ENCODE measurements at regions not wholly inside any gene's neighbourhood (a gene's known extent, or its start where the extent isn't known, plus 50 kb on each side); places are given as distances from the start of the nearest gene placed in this dataset.

DNA sequence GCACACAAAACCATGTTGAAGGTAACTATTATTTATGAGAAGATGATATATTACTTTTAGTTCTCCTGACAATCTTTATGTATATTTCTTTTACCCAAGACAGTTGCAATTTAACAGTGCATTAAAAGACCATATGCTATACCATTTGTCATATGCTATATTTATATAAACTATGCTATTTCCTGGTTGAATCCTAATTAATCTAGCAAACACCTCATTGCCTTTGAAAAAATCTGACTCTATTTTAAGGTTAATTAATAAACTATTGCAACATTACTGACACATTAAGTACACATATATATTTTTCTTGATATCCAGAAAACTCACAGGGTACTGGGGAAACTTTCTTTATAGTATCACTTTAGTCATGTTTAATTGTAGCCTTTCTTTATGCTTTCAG, 649.4 kb upstream of the PCDH20 start:
- intact Hi-C loops (cut with micrococcal nuclease) = no loop called here
- H3K4me1 Mint-ChIP-seq (ENCODE audit: low read depth) = no peaks in the 10 kb centered on the region
- no peaks in the 10 kb centered on the region for H3K36me3 Mint-ChIP-seq (ENCODE audit: low read depth)
- no peak overlapping the region for H3K27ac Mint-ChIP-seq
- H3K27me3 Mint-ChIP-seq (ENCODE audit: insufficient read depth) = no peaks in the 10 kb centered on the region
- H3K4me3 Mint-ChIP-seq = no peak overlapping the region
- no peaks in the 10 kb centered on the region for H3K9me3 Mint-ChIP-seq
- no peak for DNase-seq (ENCODE audit: low spot score)

DNA sequence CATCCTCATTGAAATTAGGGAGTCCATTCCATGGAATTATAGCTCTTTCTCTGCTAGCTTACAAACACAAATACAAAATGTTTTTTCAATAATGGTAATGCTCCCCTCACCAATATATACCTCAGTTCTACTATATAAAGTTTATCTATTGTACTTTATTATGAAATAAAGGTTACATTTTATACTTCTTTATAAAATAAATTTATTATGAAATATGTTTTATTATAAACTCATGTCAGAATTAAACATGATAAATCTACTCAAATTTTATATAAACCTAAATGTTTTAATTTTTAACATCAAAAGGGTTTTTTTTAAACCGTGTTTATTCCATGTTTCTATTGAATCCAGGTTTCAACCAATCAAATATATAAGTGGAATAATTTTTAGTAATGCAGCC, 646.1 kb upstream of the PCDH20 start:
- Mint-ChIP-seq H3K27ac (no peak overlapping the region), H3K4me3 (no peak overlapping the region), H3K9me3 (no peaks in the 10 kb centered on the region), H3K36me3 (ENCODE audit: low read depth) (no peaks in the 10 kb centered on the region), H3K27me3 (ENCODE audit: insufficient read depth) (no peaks in the 10 kb centered on the region), H3K4me1 (ENCODE audit: low read depth) (no peaks in the 10 kb centered on the region)
- intact Hi-C loops (cut with micrococcal nuclease) = no loop called here
- DNase-seq (ENCODE audit: low spot score) = no peak

DNA sequence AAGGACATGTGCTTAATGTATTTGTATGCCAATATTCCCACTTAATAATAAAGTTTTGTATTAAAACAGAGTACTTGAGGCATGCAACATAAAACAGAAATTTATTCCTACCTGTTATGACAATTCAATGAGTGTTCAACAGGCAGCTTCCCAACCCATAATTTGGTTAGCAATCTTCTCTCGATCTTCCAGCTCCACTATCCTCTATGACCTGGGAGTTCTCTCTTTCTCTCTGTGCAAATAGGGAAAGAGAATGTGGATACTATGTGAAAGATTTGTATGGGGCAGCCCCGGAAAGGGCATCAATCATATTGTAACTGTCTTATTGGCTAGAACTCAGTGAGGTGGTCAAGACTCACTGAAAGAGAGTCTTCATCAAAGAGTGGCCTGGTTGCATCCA, 644.9 kb upstream of the PCDH20 start:
- no peaks in the 10 kb centered on the region for H3K9me3 Mint-ChIP-seq
- H3K27ac Mint-ChIP-seq = no peak overlapping the region
- intact Hi-C loops (cut with micrococcal nuclease) = no loop called here
- no peak overlapping the region for H3K4me3 Mint-ChIP-seq
- H3K4me1 Mint-ChIP-seq (ENCODE audit: low read depth) = no peaks in the 10 kb centered on the region
- no peak for DNase-seq (ENCODE audit: low spot score)
- no peaks in the 10 kb centered on the region for H3K27me3 Mint-ChIP-seq (ENCODE audit: insufficient read depth)
- no peaks in the 10 kb centered on the region for H3K36me3 Mint-ChIP-seq (ENCODE audit: low read depth)

DNA sequence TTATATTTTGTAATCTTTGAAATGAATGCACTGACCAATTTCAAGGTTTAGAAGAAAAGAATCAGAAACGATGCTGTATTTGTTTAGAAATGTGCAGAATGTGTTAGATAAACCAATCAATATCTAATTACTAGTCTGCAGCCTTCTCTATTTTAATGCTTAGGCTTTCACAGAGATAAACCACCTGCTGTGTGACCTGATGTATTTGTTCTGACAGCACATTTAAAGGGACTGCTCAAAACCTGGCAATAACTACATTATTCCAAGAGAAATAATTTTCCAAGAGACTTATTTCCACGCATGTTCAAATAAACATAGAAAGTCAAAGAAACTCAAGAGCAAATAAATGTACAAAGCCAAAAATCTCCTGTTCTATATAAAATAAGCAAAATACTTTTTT, 641.6 kb upstream of the PCDH20 start:
- no peak for DNase-seq (ENCODE audit: low spot score)
- H3K36me3 Mint-ChIP-seq (ENCODE audit: low read depth) = no peaks in the 10 kb centered on the region
- intact Hi-C loops (cut with micrococcal nuclease) = no loop called here

DNA sequence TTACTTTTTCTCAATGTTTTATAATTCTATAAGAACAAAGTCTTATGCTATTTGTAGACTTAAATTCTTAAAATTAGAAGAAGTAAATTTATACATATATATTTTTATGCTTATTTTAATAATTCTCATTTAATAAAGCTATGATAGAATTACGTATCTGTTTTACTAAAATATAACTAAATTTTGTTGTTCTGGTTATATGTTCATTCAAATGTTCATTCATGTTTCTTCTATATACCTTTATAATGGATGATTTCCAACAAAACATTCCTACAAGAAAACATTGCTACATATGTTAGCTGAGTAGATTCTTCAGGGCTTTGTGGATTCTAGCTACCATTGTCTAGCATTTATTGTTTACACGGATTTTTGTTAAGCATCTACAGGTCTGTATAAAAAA, 634.3 kb upstream of the PCDH20 start:
- DNase-seq (ENCODE audit: low spot score) = no peak
- no peak overlapping the region for H3K27ac Mint-ChIP-seq
- intact Hi-C loops (cut with micrococcal nuclease) = no loop called here
- H3K4me3 Mint-ChIP-seq = no peak overlapping the region
- peaks cover 11% of the 10 kb centered on the region for H3K9me3 Mint-ChIP-seq
- H3K4me1 Mint-ChIP-seq (ENCODE audit: low read depth) = no peaks in the 10 kb centered on the region
- H3K27me3 Mint-ChIP-seq (ENCODE audit: insufficient read depth) = no peaks in the 10 kb centered on the region
- H3K36me3 Mint-ChIP-seq (ENCODE audit: low read depth) = no peaks in the 10 kb centered on the region

More for the DNA sequence above, 641.6 kb upstream of the PCDH20 start:
- no peaks in the 10 kb centered on the region for H3K27me3 Mint-ChIP-seq (ENCODE audit: insufficient read depth)
- H3K27ac Mint-ChIP-seq = no peak overlapping the region
- H3K9me3 Mint-ChIP-seq = peaks cover 5% of the 10 kb centered on the region
- H3K4me3 Mint-ChIP-seq = no peak overlapping the region
- no peaks in the 10 kb centered on the region for H3K4me1 Mint-ChIP-seq (ENCODE audit: low read depth)

DNA sequence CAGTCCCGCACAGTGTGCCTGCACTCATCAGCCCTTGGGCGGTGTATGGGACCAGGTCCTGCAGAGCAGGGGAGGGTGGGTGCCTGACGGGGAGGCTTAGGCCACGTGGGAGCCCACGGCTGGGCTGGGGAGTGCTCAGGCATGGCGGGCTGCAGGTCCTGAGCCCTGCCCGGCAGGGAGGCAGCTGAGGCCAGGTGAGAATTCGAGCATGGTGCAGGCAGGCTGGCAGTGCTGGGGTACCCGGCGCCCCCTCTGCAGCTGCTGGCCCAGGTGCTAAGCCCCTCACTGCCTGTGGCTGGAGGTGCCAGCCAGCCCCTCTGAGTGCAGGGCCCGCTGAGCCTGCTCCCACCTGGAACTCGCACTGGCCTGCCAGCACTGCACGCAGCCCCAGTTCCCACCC, 630.9 kb upstream of the PCDH20 start:
- Mint-ChIP-seq H3K36me3 (ENCODE audit: low read depth) (no peaks in the 10 kb centered on the region), H3K27ac (no peak overlapping the region), H3K27me3 (ENCODE audit: insufficient read depth) (no peaks in the 10 kb centered on the region), H3K4me1 (ENCODE audit: low read depth) (no peaks in the 10 kb centered on the region), H3K4me3 (no peak overlapping the region), H3K9me3 (peaks cover 5% of the 10 kb centered on the region)
- no peak for DNase-seq (ENCODE audit: low spot score)
- intact Hi-C loops (cut with micrococcal nuclease) = no loop called here

DNA sequence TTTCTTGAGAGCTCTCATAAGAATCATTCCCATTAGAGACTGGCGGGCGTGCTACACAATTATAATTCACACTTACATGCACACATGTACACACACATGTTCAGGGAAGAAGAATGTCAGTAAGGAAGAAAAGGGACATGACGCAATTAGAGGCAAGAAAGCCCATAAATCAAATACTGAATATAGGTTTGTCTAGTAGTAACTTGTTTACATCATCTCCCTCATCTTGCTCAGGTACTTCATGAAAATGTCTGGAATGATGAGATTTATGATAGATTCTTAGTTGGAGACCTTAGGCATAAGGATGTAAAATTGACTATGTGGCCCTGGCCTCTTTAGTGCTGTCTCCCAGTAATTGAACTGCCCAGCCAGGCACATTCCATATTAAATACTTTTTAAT, 628.0 kb upstream of the PCDH20 start:
- no peaks in the 10 kb centered on the region for H3K4me1 Mint-ChIP-seq (ENCODE audit: low read depth)
- H3K9me3 Mint-ChIP-seq = no peaks in the 10 kb centered on the region
- no peak overlapping the region for H3K27ac Mint-ChIP-seq
- DNase-seq (ENCODE audit: low spot score) = no peak
- no peaks in the 10 kb centered on the region for H3K27me3 Mint-ChIP-seq (ENCODE audit: insufficient read depth)
- intact Hi-C loops (cut with micrococcal nuclease) = no loop called here
- H3K36me3 Mint-ChIP-seq (ENCODE audit: low read depth) = no peaks in the 10 kb centered on the region
- H3K4me3 Mint-ChIP-seq = no peak overlapping the region

DNA sequence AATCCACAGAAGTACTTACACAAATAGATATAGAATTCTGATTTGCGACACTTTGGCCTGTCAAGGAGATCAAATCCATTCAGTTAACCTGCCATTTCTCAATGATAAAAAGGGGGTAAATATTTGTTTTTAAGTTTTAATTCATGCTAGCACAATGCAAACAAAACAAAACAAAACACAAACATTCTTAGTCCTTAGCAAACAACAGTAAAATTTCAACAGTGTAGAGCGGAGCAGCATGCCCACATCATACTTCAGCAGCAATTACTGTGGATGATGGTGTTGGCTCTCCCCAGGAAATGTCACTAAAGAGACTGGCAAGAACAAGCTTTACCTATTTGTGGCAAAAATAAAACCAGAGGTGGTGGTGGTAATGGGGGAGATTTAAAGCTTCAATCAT, 625.2 kb upstream of the PCDH20 start:
- no peaks in the 10 kb centered on the region for H3K36me3 Mint-ChIP-seq (ENCODE audit: low read depth)
- no peak overlapping the region for H3K4me3 Mint-ChIP-seq
- no peaks in the 10 kb centered on the region for H3K27me3 Mint-ChIP-seq (ENCODE audit: insufficient read depth)
- no peaks in the 10 kb centered on the region for H3K9me3 Mint-ChIP-seq
- no peaks in the 10 kb centered on the region for H3K4me1 Mint-ChIP-seq (ENCODE audit: low read depth)
- intact Hi-C loops (cut with micrococcal nuclease) = no loop called here
- no peak for DNase-seq (ENCODE audit: low spot score)
- H3K27ac Mint-ChIP-seq = no peak overlapping the region

DNA sequence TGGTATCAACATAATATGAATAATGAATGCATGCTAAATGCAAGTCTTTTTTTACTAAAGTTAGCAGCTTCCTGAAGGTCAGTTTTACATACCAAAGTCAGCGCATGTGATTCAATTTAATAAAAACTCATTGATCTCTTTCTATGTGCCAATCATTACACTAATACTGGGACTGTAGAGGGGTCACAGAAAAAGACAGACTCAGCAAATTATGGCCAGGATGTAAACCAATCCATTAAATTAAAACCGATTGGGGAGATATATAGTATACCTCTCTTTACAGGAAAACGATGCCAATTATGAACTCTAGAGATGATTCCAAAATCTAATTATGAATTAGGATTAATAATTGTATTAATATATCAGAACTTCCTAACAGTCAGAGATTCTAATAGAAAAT, 624.4 kb upstream of the PCDH20 start:
- Mint-ChIP-seq H3K4me1 (ENCODE audit: low read depth) (no peaks in the 10 kb centered on the region), H3K27ac (no peak overlapping the region), H3K36me3 (ENCODE audit: low read depth) (no peaks in the 10 kb centered on the region), H3K27me3 (ENCODE audit: insufficient read depth) (no peaks in the 10 kb centered on the region), H3K9me3 (no peaks in the 10 kb centered on the region), H3K4me3 (no peak overlapping the region)
- no peak for DNase-seq (ENCODE audit: low spot score)
- intact Hi-C loops (cut with micrococcal nuclease) = no loop called here

DNA sequence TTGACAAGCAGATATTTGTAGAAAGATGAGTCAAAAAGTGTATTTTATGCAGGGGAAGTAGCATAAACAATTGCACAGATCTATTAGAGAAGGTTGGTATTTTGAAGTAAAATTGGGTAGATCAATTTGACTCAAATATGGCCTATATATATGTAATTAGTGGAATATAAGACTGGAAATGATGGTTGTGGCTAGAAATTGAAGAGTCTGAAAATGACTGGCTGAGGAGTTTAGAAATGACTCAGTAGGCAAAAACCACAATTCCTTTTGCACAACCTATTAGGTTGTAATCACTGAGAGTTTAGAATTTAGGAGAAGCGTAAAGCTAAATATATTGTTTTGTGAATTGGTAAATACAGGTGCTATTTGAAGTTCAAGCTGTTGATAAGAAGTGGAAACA, 622.6 kb upstream of the PCDH20 start:
- no peak overlapping the region for H3K27ac Mint-ChIP-seq
- H3K27me3 Mint-ChIP-seq (ENCODE audit: insufficient read depth) = no peaks in the 10 kb centered on the region
- H3K36me3 Mint-ChIP-seq (ENCODE audit: low read depth) = no peaks in the 10 kb centered on the region
- H3K9me3 Mint-ChIP-seq = peaks cover 4% of the 10 kb centered on the region
- intact Hi-C loops (cut with micrococcal nuclease) = no loop called here
- H3K4me3 Mint-ChIP-seq = no peak overlapping the region
- no peaks in the 10 kb centered on the region for H3K4me1 Mint-ChIP-seq (ENCODE audit: low read depth)
- DNase-seq (ENCODE audit: low spot score) = no peak

DNA sequence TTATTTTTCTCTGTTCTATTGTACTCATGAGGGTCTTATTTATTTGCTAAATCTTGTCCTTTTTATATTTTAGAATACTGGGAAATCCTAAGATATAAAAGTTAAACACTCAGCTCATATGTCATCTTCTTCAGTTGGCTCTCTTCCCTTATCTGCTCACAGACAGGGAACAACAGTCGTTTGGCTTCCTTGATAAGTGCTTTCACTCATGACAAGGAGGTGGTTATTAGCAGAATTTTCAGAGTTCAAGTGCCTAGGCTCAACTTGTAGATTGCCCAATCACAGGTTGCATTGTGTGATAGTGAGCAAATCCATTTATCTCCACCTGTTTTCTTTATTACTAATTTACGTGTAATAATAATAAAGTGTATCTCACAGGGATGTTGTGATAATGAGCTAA, 620.3 kb upstream of the PCDH20 start:
- Mint-ChIP-seq H3K9me3 (peaks cover 4% of the 10 kb centered on the region), H3K36me3 (ENCODE audit: low read depth) (no peaks in the 10 kb centered on the region), H3K27ac (no peak overlapping the region), H3K27me3 (ENCODE audit: insufficient read depth) (no peaks in the 10 kb centered on the region), H3K4me3 (no peak overlapping the region), H3K4me1 (ENCODE audit: low read depth) (no peaks in the 10 kb centered on the region)
- no peak for DNase-seq (ENCODE audit: low spot score)
- intact Hi-C loops (cut with micrococcal nuclease) = no loop called here

DNA sequence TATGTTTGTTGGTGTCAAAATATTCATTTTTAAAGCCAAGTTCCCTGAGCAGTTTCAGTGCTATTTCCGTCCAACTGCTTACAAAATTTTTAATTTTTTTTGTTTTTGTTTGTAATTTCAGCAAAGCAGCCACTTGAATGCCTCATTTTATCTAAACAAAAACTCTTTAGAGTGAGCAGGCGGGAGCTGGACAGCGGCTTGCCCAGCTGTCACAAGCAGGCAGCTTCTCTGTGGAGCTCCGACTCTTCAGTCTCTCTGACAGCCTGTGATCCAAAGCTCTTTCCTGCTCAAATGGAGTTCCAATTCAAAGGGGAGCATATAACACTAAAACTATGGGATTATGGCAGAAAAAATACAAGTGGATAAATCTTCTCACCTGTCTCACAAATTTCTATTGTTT, 618.3 kb upstream of the PCDH20 start:
- intact Hi-C loops (cut with micrococcal nuclease) = no loop called here
- Mint-ChIP-seq H3K27me3 (ENCODE audit: insufficient read depth) (no peaks in the 10 kb centered on the region), H3K4me3 (no peak overlapping the region), H3K9me3 (peaks cover 4% of the 10 kb centered on the region), H3K36me3 (ENCODE audit: low read depth) (no peaks in the 10 kb centered on the region), H3K4me1 (ENCODE audit: low read depth) (no peaks in the 10 kb centered on the region), H3K27ac (no peak overlapping the region)
- DNase-seq (ENCODE audit: low spot score) = no peak

DNA sequence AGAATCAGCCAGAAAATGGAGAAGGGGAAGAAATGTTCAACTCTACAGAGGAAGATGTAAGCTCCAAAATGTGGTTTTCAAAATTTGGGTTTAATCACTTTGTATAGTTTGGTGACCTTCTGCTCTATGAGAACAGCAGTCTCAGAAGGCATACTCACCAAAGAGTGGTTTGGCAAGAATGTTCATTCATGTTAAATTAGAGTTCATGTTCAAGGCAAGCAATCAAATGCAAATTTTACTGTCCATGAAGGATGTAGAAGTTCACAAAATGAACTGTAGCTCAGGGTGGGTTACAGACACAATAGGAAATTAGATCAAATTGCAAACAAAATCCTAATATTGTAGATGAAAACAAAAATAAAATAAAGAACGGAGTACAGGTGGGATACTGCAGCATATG, 606.7 kb upstream of the PCDH20 start:
- H3K9me3 Mint-ChIP-seq = no peaks in the 10 kb centered on the region
- no peak for DNase-seq (ENCODE audit: low spot score)
- H3K27me3 Mint-ChIP-seq (ENCODE audit: insufficient read depth) = no peaks in the 10 kb centered on the region
- H3K27ac Mint-ChIP-seq = no peak overlapping the region
- intact Hi-C loops (cut with micrococcal nuclease) = no loop called here
- H3K36me3 Mint-ChIP-seq (ENCODE audit: low read depth) = no peaks in the 10 kb centered on the region
- no peak overlapping the region for H3K4me3 Mint-ChIP-seq
- no peaks in the 10 kb centered on the region for H3K4me1 Mint-ChIP-seq (ENCODE audit: low read depth)

DNA sequence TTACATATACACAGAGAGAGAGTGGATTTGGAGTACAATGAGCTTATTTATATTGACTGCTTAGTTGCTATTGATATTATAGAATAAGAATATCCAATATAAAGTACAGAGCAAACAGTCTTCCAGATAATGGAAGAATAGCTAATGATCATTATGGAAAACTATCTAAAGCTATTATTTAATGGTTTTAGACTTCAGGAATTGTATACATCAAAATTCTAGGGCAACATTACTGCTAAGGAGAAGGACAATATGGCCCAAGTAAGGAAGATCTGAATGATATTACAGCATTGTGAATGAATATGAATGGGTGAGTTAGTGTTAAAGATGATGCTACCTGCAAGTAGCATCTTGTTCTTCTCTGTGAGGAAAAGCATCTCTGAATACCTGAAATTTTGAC, 604.2 kb upstream of the PCDH20 start:
- intact Hi-C loops (cut with micrococcal nuclease) = no loop called here
- no peak overlapping the region for H3K4me3 Mint-ChIP-seq
- H3K4me1 Mint-ChIP-seq (ENCODE audit: low read depth) = no peaks in the 10 kb centered on the region
- H3K9me3 Mint-ChIP-seq = no peaks in the 10 kb centered on the region
- H3K36me3 Mint-ChIP-seq (ENCODE audit: low read depth) = no peaks in the 10 kb centered on the region
- DNase-seq (ENCODE audit: low spot score) = no peak
- H3K27ac Mint-ChIP-seq = no peak overlapping the region
- H3K27me3 Mint-ChIP-seq (ENCODE audit: insufficient read depth) = no peaks in the 10 kb centered on the region

All from activated T-helper 1 cell treated with anti-CD3 and anti-CD28 coated beads, Interleukin-12 subunit alpha, Interleukin-12 subunit beta, Interleukin-2, Interleukin-4 antibody, amounts not matched to agents 30 ng/mL and 10 ng/mL and 1 ng/mL, durations not matched to agents 14 hours and 24 hours and 36 hours (primary cell).